HCT116 (cell line): ENCODE measurements at regions not wholly inside any gene's neighbourhood (a gene's known extent, or its start where the extent isn't known, plus 50 kb on each side); places are given as distances from the start of the nearest gene placed in this dataset.

Experiments used
- ATAC-seq: fragments of 200-7000 bp; cut with Tn5 transposase; 2 replicates; pipeline ENCODE4 v1.9.1; 2020; ENCODE audit warnings: mild to moderate bottlenecking, moderate library complexity
- BruUV-seq: library from RNA; stranded (reverse); fragments of 400-500 nt; replicated peaks from 2 replicates; lab custom pipeline; 2021; lab: Mats Ljungman, UMichigan
- CTCF ChIA-PET: fragments of 300-600 bp; sonication (Branson Sonifier 250); formaldehyde crosslinking; loops from one replicate; lab custom pipeline; 2021; ENCODE audit warnings: antibody characterized with exemption; lab: Charles Lee
- POLR2A ChIA-PET: fragments of 300-600, 350-600 bp; sonication (Branson Sonifier 250); formaldehyde crosslinking; loops from one replicate; lab custom pipeline; 2021; ENCODE audit warnings: antibody characterized with exemption; lab: Charles Lee
- RAD21 ChIA-PET, 2 experiments: fragments of 300-600 bp; sonication (Branson Sonifier 250); formaldehyde crosslinking; loops; one replicate each; lab custom pipeline; 2023; ENCODE audit warnings: low total read pairs in 2 of 2; ENCODE audit not compliant: uncharacterized antibody in 2 of 2, unreplicated experiment in 2 of 2, low non-redundant PET in 1 of 2; lab: Charles Lee
- DNase-seq: peaks from one replicate; pipeline ENCODE4 v3.0.0-alpha.2; 2010; ENCODE audit warnings: low read depth, low spot score
- H2AFZ ChIP-seq: fragments of 200-600 bp; shearing (Covaris generic), sonication (generic); 2 replicates; pipeline ENCODE4 v1.6.1; 2017; ENCODE audit warnings: low read depth, mixed run types, mixed read lengths, antibody characterized with exemption, low read length; ENCODE audit not compliant: poor library complexity, severe bottlenecking
- H3K27ac ChIP-seq: 2 replicates; pipeline ENCODE4 v1.5.1; 2012; ENCODE audit warnings: low read depth, low read length
- H3K27me3 ChIP-seq: fragments of 200-600 bp; sonication (generic); 2 replicates; pipeline ENCODE4 v1.6.1; 2016; ENCODE audit warnings: mixed run types, low read length, mixed read lengths; ENCODE audit not compliant: insufficient read depth
- H3K36me3 ChIP-seq, 2 experiments: fragments of 200-500 bp in 1 of 2; fragments of 200-600 bp in 1 of 2; sonication (Bioruptor generic) in 1 of 2; sonication (generic) in 1 of 2; 2 replicates each; pipeline versions ENCODE4 v1.5.1 to v1.6.1; 2014 to 2016; ENCODE audit warnings: low read length in 2 of 2, inconsistent platforms in 1 of 2, mixed read lengths in 1 of 2, mixed run types in 1 of 2; ENCODE audit not compliant: insufficient read depth in 2 of 2, control insufficient read depth in 1 of 2
- H3K4me1 ChIP-seq, 2 experiments: fragments of 200-600 bp in 1 of 2; sonication (generic) in 1 of 2; 2 replicates each; pipeline versions ENCODE4 v1.5.1 to v1.6.1; 2012 to 2017; ENCODE audit warnings: low read length in 2 of 2, inconsistent platforms in 1 of 2, mild to moderate bottlenecking in 1 of 2, mixed read lengths in 1 of 2, mixed run types in 1 of 2, moderate library complexity in 1 of 2; ENCODE audit not compliant: insufficient read depth in 2 of 2, control insufficient read depth in 1 of 2
- H3K4me2 ChIP-seq: fragments of 200-600 bp; sonication (generic); 2 replicates; pipeline ENCODE4 v1.6.1; 2017; ENCODE audit warnings: mixed run types, low read length, mixed read lengths
- H3K4me3 ChIP-seq, 2 experiments: fragments of 200-600 bp in 1 of 2; sonication (generic) in 1 of 2; replicated peaks in 1 of 2; 2 replicates each; pipeline ENCODE4 v1.5.1; 2011 to 2016; ENCODE audit warnings: low read length in 2 of 2, control low read depth in 1 of 2, low read depth in 1 of 2, mild to moderate bottlenecking in 1 of 2, mixed read lengths in 1 of 2, mixed run types in 1 of 2
- H3K79me2 ChIP-seq: fragments of 200-600 bp; sonication (generic); 2 replicates; pipeline ENCODE4 v1.6.1; 2017; ENCODE audit warnings: mild to moderate bottlenecking, mixed run types, low read length, moderate library complexity, mixed read lengths; ENCODE audit not compliant: insufficient read depth
- H3K9ac ChIP-seq: fragments of 200-600 bp; sonication (generic); 2 replicates; pipeline ENCODE4 v1.6.1; 2016; ENCODE audit warnings: low read length, mixed read lengths
- H3K9me2 ChIP-seq: fragments of 200-600 bp; sonication (generic), shearing (Covaris generic); 2 replicates; pipeline ENCODE4 v1.6.1; 2017; ENCODE audit warnings: mixed run types, mild to moderate bottlenecking, moderate library complexity; ENCODE audit not compliant: insufficient read depth
- H3K9me3 ChIP-seq, 2 experiments: fragments of 200-500 bp in 1 of 2; fragments of 200-600 bp in 1 of 2; sonication (Bioruptor generic) in 1 of 2; sonication (generic) in 1 of 2; 2 replicates each; pipeline ENCODE4 v1.6.1; 2014 to 2017; ENCODE audit warnings: low read length in 2 of 2, mixed read lengths in 2 of 2, inconsistent platforms in 1 of 2, low read depth in 1 of 2, mild to moderate bottlenecking in 1 of 2, mixed run types in 1 of 2, moderate library complexity in 1 of 2; ENCODE audit not compliant: control insufficient read depth in 1 of 2, insufficient read depth in 1 of 2
- H4K20me1 ChIP-seq: fragments of 200-600 bp; sonication (generic), shearing (Covaris generic); 2 replicates; pipeline ENCODE4 v1.6.1; 2017; ENCODE audit warnings: mixed run types, mild to moderate bottlenecking, moderate library complexity; ENCODE audit not compliant: insufficient read depth
- ATF3 ChIP-seq: IDR thresholded peaks from 2 replicates; pipeline ENCODE4 v1.6.1; 2012
- CBX3 ChIP-seq: IDR thresholded peaks from 2 replicates; pipeline ENCODE4 v1.6.1; 2012; ENCODE audit warnings: low read depth
- CEBPB ChIP-seq: IDR thresholded peaks from 2 replicates; pipeline ENCODE4 v1.6.1; 2012; ENCODE audit warnings: low read depth
- CTCF ChIP-seq, 3 experiments: fragments of 200-600 bp in 1 of 3; sonication (generic) in 1 of 3; IDR thresholded peaks in 2 of 3; conservative IDR thresholded peaks in 1 of 3; 2 replicates each; pipeline ENCODE4 v1.5.1; 2012 to 2017; ENCODE audit warnings: low read depth in 2 of 3, low read length in 2 of 3, antibody characterized with exemption in 1 of 3, borderline replicate concordance in 1 of 3, control low read depth in 1 of 3, mild to moderate bottlenecking in 1 of 3, mixed read lengths in 1 of 3, mixed run types in 1 of 3, moderate library complexity in 1 of 3; ENCODE audit not compliant: insufficient read depth in 1 of 3
- EZH2 ChIP-seq: fragments of 200-600 bp; sonication (generic); IDR thresholded peaks from 2 replicates; pipeline ENCODE4 v1.6.1; 2017; ENCODE audit warnings: antibody characterized with exemption, mixed run types
- EZH2phosphoT487 ChIP-seq: fragments of 200-600 bp; IDR thresholded peaks from 2 replicates; pipeline ENCODE4 v1.6.1; 2018; ENCODE audit warnings: antibody characterized with exemption, borderline replicate concordance
- JUND ChIP-seq: IDR thresholded peaks from 2 replicates; pipeline ENCODE4 v1.6.1; 2012
- POLR2A ChIP-seq: IDR thresholded peaks from 2 replicates; pipeline ENCODE4 v1.7.0; 2011; ENCODE audit warnings: borderline replicate concordance; ENCODE audit not compliant: insufficient read depth, insufficient read length; ENCODE audit errors: extremely low read depth
- POLR2AphosphoS5 ChIP-seq: IDR thresholded peaks from 2 replicates; pipeline ENCODE4 v1.6.1; 2011; ENCODE audit warnings: mild to moderate bottlenecking, low read depth, low read length, moderate library complexity
- SIN3A ChIP-seq: IDR thresholded peaks from 2 replicates; pipeline ENCODE4 v1.6.1; 2012; ENCODE audit warnings: low read depth
- SP1 ChIP-seq: IDR thresholded peaks from 2 replicates; pipeline ENCODE4 v1.6.1; 2012; ENCODE audit warnings: low read depth
- SRF ChIP-seq: IDR thresholded peaks from 2 replicates; pipeline ENCODE4 v1.6.1; 2012; ENCODE audit warnings: low read depth
- YY1 ChIP-seq: IDR thresholded peaks from 2 replicates; pipeline ENCODE4 v1.6.1; 2011; ENCODE audit warnings: low read length, low read depth, moderate library complexity, mild to moderate bottlenecking; ENCODE audit not compliant: insufficient replicate concordance; ENCODE audit errors: extremely low read depth
- ZBTB33 ChIP-seq: IDR thresholded peaks from 2 replicates; pipeline ENCODE4 v1.6.1; 2011; ENCODE audit warnings: mild to moderate bottlenecking, low read length, moderate library complexity; ENCODE audit not compliant: insufficient replicate concordance; ENCODE audit errors: extremely low read depth
- ZFX ChIP-seq: fragments of 450-650 bp; IDR thresholded peaks from 2 replicates; pipeline ENCODE4 v1.6.1; 2017
- ZNF274 ChIP-seq: fragments of 200-500 bp; sonication (Bioruptor generic); IDR thresholded peaks from 2 replicates; pipeline ENCODE4 v1.6.1; 2014; ENCODE audit warnings: mild to moderate bottlenecking, low read depth, low read length, inconsistent platforms
- intact Hi-C: fragments of 100-400 bp; cut with micrococcal nuclease; formaldehyde crosslinking; loops from 2 replicates; pipeline ENCODE4 v1.10.0; 2022

- no peaks in the 10 kb centered on the region for H3K9me2 ChIP-seq
- intact Hi-C loops, result no loop called here
- POLR2A ChIA-PET, result no interaction called here
- H3K9me3 ChIP-seq, result peaks cover 0 to 14% of the 10 kb centered on the region in 2 experiments; a peak in 2 of 4 replicates
- CTCF ChIA-PET, result no interaction called here
- no peak overlapping the region for H2AFZ ChIP-seq
- no peaks in the 10 kb centered on the region for H3K27me3 ChIP-seq
- no peaks in the 10 kb centered on the region for H3K79me2 ChIP-seq
- no peaks in the 10 kb centered on the region for H4K20me1 ChIP-seq
- H3K9ac ChIP-seq, result no peak overlapping the region
- no peak overlapping the region for H3K27ac ChIP-seq
- ATAC-seq (no peak), DNase-seq (no peak)
- no peaks in the 10 kb centered on the region for H3K4me1 ChIP-seq
- H3K4me3 ChIP-seq, result no peak overlapping the region
- TF ChIP-seq CTCF (IDR thresholded peaks at IDR 0.05 in 2 of 3, conservative IDR thresholded peaks at IDR 0.05 in 1 of 3; ENCODE audit: borderline replicate concordance in 1 of 3, insufficient read depth in 1 of 3, low read depth in 2 of 3, low read length in 2 of 3) (no peak), EZH2phosphoT487 (no peak), CBX3 (no peak), SRF (no peak), CEBPB (no peak), ATF3 (no peak), SP1 (no peak), ZBTB33 (no peak), SIN3A (no peak), ZFX (no peak), EZH2 (no peak), POLR2A (no peak), JUND (no peak), ZNF274 (no peak), POLR2AphosphoS5 (no peak), YY1 (no peak)
- BruUV-seq, result no TSS peak
- RAD21 ChIA-PET, result no interaction called here
- H3K4me2 ChIP-seq, result no peak overlapping the region
- H3K36me3 ChIP-seq, result no peaks in the 10 kb centered on the region
Measured at GRCh38 chr11:21921151-21921550, 271.7 kb upstream of the ANO5 start.
